SK-N-DZ (cell line): ENCODE measurements at regions not wholly inside any gene's neighbourhood (a gene's known extent, or its start where the extent isn't known, plus 50 kb on each side); places are given as distances from the start of the nearest gene placed in this dataset.
"Not testable (repeated sequence)": the region's sequence is repeated elsewhere in the genome, so short reads cannot be mapped to it uniquely, and the experiment has no call there.

Source experiments
- DNase-seq: peaks from one replicate; pipeline ENCODE4 v3.0.0-alpha.2; 2015; ENCODE audit warnings: low spot score

GRCh38 chr9:129457325-129457779 lies 163.5 kb downstream of the C9orf50 start:
- DNase-seq: no peak

GRCh38 chr9:129456549-129457324 lies 164.2 kb downstream of the C9orf50 start:
- DNase-seq: no peak

- no peak for DNase-seq
These were observed 165.5 kb downstream of the C9orf50 start for GRCh38 chr9:129455151-129455995.

GRCh38 chr9:129454467-129455067 lies 166.3 kb downstream of the C9orf50 start:
- no peak for DNase-seq

GRCh38 chr9:129453734-129454133 lies 167.2 kb downstream of the C9orf50 start:
- DNase-seq: no peak

GRCh38 chr9:129451669-129452068 lies 169.2 kb downstream of the C9orf50 start:
- no peak for DNase-seq

GRCh38 chr9:129451089-129451656 lies 169.7 kb downstream of the C9orf50 start:
- DNase-seq: no peak

- DNase-seq: no peak
These were observed 171.8 kb downstream of the C9orf50 start for GRCh38 chr9:129449066-129449465.

- peak; percentile 97 for DNase-seq
These were observed 173.9 kb downstream of the C9orf50 start for GRCh38 chr9:129446828-129447550.

GRCh38 chr9:129445794-129446306 lies 175.1 kb downstream of the C9orf50 start:
- DNase-seq: peak; percentile 64

- not testable (repeated sequence) for DNase-seq
These were observed 177.3 kb downstream of the C9orf50 start for GRCh38 chr9:129443515-129444164.

- no peak for DNase-seq
These were observed 177.9 kb downstream of the C9orf50 start for GRCh38 chr9:129442803-129443511.

GRCh38 chr9:129441852-129442251 lies 179.0 kb downstream of the C9orf50 start:
- DNase-seq: no peak

- no peak for DNase-seq
These were observed 180.3 kb downstream of the C9orf50 start for GRCh38 chr9:129440435-129441186.

GRCh38 chr9:129439242-129439641 lies 181.7 kb downstream of the C9orf50 start:
- no peak for DNase-seq

GRCh38 chr9:129437626-129438323 lies 183.1 kb downstream of the C9orf50 start:
- DNase-seq: no peak

- DNase-seq: peak; percentile 66
These were observed 183.9 kb downstream of the C9orf50 start for GRCh38 chr9:129436751-129437625.
